ENCODE measurements at regions not wholly inside any gene's neighbourhood (a gene's known extent, or its start where the extent isn't known, plus 50 kb on each side); places are given as distances from the start of the nearest gene placed in this dataset.
"Not testable (repeated sequence)": the region's sequence is repeated elsewhere in the genome, so short reads cannot be mapped to it uniquely, and the experiment has no call there.

DNA sequence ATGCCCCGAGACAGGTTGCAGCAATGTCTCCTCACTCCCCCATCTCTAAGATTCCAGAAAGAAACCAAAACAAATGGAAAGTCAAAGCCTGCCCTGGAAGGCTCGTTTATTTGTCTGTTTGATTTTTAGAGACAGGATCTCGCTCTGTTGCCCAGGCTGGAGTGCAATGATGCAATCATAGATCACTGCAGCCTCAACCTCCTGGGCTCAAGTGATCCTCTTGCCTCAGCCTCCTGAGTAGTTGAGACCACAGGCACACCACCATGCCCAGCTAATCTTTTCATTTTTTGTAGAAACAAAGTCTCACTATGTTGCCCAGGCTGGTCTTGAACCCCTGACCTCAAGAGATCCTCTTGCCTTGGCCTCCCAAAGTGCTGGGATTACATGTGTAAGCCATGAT is 78.8 kb upstream of the IFNAR2 start:
- TF ChIP-seq EZH2phosphoT487 (IDR thresholded peaks at IDR 0.05; ENCODE audit: unreplicated experiment); POLR2AphosphoS5 (IDR thresholded peaks at IDR 0.05; ENCODE audit: low read depth); EZH2 (IDR thresholded peaks at IDR 0.05; ENCODE audit: low read depth, unreplicated experiment); JUNB (IDR thresholded peaks at IDR 0.05; ENCODE audit: unreplicated experiment); CREB1 (CRISPR knock-in tag; IDR thresholded peaks at IDR 0.05; ENCODE audit: low read depth); ZNF114 (CRISPR knock-in tag; IDR thresholded peaks at IDR 0.05); NANOG (IDR thresholded peaks at IDR 0.05; ENCODE audit: borderline replicate concordance): not testable (repeated sequence)
- TF ChIP-seq, protein P1, sequence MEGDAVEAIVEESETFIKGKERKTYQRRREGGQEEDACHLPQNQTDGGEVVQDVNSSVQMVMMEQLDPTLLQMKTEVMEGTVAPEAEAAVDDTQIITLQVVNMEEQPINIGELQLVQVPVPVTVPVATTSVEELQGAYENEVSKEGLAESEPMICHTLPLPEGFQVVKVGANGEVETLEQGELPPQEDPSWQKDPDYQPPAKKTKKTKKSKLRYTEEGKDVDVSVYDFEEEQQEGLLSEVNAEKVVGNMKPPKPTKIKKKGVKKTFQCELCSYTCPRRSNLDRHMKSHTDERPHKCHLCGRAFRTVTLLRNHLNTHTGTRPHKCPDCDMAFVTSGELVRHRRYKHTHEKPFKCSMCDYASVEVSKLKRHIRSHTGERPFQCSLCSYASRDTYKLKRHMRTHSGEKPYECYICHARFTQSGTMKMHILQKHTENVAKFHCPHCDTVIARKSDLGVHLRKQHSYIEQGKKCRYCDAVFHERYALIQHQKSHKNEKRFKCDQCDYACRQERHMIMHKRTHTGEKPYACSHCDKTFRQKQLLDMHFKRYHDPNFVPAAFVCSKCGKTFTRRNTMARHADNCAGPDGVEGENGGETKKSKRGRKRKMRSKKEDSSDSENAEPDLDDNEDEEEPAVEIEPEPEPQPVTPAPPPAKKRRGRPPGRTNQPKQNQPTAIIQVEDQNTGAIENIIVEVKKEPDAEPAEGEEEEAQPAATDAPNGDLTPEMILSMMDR (conservative IDR thresholded peaks at IDR 0.05; ENCODE audit: low read depth in 2 of 2): not testable (repeated sequence)
- TF ChIP-seq, protein P2, sequence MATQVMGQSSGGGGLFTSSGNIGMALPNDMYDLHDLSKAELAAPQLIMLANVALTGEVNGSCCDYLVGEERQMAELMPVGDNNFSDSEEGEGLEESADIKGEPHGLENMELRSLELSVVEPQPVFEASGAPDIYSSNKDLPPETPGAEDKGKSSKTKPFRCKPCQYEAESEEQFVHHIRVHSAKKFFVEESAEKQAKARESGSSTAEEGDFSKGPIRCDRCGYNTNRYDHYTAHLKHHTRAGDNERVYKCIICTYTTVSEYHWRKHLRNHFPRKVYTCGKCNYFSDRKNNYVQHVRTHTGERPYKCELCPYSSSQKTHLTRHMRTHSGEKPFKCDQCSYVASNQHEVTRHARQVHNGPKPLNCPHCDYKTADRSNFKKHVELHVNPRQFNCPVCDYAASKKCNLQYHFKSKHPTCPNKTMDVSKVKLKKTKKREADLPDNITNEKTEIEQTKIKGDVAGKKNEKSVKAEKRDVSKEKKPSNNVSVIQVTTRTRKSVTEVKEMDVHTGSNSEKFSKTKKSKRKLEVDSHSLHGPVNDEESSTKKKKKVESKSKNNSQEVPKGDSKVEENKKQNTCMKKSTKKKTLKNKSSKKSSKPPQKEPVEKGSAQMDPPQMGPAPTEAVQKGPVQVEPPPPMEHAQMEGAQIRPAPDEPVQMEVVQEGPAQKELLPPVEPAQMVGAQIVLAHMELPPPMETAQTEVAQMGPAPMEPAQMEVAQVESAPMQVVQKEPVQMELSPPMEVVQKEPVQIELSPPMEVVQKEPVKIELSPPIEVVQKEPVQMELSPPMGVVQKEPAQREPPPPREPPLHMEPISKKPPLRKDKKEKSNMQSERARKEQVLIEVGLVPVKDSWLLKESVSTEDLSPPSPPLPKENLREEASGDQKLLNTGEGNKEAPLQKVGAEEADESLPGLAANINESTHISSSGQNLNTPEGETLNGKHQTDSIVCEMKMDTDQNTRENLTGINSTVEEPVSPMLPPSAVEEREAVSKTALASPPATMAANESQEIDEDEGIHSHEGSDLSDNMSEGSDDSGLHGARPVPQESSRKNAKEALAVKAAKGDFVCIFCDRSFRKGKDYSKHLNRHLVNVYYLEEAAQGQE (IDR thresholded peaks at IDR 0.05; ENCODE audit: unreplicated experiment): not testable (repeated sequence)
- TF ChIP-seq, protein P3, sequence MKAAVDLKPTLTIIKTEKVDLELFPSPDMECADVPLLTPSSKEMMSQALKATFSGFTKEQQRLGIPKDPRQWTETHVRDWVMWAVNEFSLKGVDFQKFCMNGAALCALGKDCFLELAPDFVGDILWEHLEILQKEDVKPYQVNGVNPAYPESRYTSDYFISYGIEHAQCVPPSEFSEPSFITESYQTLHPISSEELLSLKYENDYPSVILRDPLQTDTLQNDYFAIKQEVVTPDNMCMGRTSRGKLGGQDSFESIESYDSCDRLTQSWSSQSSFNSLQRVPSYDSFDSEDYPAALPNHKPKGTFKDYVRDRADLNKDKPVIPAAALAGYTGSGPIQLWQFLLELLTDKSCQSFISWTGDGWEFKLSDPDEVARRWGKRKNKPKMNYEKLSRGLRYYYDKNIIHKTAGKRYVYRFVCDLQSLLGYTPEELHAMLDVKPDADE (IDR thresholded peaks at IDR 0.05): not testable (repeated sequence)
- TF ChIP-seq, protein P4, sequence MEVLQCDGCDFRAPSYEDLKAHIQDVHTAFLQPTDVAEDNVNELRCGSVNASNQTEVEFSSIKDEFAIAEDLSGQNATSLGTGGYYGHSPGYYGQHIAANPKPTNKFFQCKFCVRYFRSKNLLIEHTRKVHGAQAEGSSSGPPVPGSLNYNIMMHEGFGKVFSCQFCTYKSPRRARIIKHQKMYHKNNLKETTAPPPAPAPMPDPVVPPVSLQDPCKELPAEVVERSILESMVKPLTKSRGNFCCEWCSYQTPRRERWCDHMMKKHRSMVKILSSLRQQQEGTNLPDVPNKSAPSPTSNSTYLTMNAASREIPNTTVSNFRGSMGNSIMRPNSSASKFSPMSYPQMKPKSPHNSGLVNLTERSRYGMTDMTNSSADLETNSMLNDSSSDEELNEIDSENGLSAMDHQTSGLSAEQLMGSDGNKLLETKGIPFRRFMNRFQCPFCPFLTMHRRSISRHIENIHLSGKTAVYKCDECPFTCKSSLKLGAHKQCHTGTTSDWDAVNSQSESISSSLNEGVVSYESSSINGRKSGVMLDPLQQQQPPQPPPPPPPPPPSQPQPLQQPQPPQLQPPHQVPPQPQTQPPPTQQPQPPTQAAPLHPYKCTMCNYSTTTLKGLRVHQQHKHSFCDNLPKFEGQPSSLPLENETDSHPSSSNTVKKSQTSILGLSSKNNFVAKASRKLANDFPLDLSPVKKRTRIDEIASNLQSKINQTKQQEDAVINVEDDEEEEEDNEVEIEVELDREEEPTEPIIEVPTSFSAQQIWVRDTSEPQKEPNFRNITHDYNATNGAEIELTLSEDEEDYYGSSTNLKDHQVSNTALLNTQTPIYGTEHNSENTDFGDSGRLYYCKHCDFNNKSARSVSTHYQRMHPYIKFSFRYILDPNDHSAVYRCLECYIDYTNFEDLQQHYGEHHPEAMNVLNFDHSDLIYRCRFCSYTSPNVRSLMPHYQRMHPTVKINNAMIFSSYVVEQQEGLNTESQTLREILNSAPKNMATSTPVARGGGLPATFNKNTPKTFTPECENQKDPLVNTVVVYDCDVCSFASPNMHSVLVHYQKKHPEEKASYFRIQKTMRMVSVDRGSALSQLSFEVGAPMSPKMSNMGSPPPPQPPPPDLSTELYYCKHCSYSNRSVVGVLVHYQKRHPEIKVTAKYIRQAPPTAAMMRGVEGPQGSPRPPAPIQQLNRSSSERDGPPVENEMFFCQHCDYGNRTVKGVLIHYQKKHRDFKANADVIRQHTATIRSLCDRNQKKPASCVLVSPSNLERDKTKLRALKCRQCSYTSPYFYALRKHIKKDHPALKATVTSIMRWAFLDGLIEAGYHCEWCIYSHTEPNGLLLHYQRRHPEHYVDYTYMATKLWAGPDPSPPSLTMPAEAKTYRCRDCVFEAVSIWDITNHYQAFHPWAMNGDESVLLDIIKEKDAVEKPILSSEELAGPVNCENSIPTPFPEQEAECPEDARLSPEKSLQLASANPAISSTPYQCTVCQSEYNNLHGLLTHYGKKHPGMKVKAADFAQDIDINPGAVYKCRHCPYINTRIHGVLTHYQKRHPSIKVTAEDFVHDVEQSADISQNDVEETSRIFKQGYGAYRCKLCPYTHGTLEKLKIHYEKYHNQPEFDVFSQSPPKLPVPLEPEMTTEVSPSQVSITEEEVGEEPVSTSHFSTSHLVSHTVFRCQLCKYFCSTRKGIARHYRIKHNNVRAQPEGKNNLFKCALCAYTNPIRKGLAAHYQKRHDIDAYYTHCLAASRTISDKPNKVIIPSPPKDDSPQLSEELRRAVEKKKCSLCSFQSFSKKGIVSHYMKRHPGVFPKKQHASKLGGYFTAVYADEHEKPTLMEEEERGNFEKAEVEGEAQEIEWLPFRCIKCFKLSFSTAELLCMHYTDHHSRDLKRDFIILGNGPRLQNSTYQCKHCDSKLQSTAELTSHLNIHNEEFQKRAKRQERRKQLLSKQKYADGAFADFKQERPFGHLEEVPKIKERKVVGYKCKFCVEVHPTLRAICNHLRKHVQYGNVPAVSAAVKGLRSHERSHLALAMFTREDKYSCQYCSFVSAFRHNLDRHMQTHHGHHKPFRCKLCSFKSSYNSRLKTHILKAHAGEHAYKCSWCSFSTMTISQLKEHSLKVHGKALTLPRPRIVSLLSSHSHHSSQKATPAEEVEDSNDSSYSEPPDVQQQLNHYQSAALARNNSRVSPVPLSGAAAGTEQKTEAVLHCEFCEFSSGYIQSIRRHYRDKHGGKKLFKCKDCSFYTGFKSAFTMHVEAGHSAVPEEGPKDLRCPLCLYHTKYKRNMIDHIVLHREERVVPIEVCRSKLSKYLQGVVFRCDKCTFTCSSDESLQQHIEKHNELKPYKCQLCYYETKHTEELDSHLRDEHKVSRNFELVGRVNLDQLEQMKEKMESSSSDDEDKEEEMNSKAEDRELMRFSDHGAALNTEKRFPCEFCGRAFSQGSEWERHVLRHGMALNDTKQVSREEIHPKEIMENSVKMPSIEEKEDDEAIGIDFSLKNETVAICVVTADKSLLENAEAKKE (CRISPR knock-in tag; IDR thresholded peaks at IDR 0.05): not testable (repeated sequence)
